Brain pericyte (primary cell): ENCODE measurements at regions not wholly inside any gene's neighbourhood (a gene's known extent, or its start where the extent isn't known, plus 50 kb on each side); places are given as distances from the start of the nearest gene placed in this dataset.

Experiments used
- DNase-seq: peaks from one replicate; pipeline ENCODE4 v3.0.0-alpha.2; 2012; ENCODE audit warnings: low read depth, low spot score

DNA sequence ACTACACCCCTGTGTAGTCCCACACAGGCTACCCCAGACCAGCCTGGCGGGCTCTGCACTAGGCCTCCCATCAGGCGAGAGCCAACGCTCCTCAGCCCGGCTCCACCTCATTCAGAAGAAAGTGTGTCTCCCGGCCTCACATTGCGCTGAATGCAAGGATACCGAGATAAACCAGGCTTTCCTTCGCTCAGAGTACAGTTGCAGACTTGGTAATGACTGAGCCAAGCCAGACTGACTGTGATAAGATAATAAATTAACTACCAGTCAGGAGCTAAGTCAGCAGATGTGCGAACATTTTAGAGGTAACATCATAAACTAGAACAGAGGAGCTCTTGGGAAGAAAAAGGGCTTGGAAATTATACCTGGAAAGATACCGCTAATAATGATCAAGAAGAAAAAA is 397.6 kb downstream of the TRIML1 start:
- no peak for DNase-seq

DNA sequence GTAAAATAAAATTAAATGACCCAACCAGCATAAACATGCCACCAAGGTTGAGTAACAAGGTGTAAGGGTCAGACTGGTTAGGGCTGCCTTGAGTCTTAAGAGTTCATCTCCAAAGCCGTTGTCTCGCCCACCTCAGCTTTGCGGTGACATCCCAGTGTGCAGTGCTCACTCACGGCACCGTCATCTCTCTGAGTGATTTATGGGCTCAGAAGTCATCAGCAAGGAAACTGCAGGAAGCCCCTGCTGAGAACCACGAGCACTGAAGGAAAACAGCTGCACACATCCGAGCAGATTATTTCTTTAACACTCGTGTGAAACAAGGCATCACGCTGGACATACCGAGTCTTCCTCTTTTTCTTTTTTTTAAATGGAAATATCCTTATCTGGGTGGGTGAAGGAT is 411.1 kb downstream of the TRIML1 start:
- peak; percentile 5 for DNase-seq

DNA sequence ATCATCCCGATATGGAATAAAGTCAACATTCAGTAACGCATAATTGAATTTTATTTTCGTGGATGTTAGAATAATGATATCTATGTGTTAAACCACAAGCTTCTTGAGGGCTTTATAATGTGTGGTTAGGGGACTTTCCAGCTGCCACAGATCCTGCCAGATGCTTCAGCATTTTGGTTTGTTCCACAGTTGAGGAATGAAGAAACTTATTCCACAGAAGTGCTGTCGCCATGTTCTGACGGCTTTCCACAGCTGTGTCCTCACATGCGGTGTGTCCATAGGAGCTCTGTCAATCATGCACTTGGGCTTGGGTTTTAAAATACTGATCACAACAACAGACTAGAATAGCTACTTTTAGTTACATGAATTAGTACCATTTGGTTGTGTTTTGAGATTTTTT is 411.9 kb downstream of the TRIML1 start:
- no peak for DNase-seq

DNA sequence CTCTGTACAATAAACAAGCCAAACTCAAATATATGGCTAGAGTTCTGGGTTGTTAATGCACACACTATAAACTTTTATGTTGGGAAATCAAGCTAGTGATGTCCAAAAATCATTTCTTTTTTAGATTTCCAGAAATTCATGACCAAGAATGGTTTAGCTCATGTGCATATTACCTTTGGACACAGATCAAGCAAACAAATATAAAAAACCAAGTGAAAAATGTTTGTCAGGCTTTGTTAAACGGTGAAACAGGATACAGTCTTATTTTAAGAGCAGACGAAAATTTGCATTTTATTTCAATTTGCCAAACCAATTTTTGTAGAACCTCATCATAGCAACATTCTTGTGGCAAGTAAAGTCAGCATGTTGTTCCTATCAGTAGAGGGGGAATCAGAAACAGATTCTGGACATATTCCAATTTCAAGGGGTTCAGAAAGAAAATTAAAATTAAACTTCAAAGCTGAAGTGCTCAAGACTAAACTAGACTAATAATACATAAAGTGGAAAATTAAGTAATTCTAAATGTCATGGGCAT is 413.6 kb downstream of the TRIML1 start:
- no peak for DNase-seq

DNA sequence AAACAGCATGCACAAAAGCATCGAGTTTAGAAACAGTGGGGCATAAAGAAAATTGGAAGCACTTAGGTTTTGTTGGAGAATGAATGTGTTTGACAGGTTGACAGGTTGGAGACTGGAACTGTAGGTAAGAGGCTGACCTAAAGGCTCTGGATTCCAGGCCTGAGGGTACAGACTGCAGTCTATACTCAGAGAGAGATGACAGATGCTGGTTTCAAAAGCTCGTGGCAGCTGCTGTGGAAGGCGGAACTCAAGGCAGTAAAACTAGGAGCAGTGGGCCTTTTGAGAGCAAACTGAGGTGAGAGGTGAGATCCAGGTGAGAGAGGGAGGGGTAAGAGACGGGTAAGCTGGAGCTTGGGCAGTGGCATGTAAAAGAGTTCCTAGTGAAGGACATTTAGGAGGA is 415.2 kb downstream of the TRIML1 start:
- DNase-seq, result no peak

DNA sequence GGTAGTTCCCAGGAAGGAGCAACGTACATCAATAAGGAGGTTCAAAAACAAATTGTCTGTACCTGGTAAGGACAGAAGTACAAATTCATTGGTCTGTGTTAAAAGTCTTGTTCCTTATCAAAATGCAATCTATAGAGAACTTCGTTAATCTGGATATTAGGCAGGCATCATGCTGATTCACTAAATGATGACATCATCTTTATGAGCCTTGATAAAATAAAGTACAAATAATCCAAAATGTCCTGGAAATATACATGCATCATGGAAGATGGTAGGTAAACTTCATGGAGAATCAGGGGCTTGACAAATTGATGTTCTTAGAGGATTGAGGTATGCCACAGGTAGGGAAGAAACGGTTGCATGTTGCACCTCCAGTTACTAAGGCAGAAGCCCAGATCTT is 433.9 kb downstream of the TRIML1 start:
- DNase-seq, result no peak

DNA sequence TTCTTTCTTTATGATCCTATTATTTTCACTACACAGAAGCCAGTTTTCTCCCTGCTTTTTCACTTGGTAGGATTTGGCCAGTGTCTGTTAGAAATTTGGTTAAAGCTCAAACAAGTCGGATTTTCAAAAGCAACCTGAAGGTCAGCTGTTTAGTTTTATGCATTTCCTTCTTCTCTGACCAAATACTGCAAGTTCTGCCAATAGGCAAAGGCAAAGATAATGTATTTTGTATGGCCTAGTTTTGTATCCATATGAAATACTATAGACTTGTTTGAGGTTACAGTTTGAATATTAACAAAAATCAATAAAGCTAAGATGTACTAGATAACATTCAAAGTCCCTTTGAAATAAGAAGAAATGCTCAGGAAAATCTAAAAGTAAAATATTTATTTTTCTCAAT is 439.4 kb downstream of the TRIML1 start:
- no peak for DNase-seq

DNA sequence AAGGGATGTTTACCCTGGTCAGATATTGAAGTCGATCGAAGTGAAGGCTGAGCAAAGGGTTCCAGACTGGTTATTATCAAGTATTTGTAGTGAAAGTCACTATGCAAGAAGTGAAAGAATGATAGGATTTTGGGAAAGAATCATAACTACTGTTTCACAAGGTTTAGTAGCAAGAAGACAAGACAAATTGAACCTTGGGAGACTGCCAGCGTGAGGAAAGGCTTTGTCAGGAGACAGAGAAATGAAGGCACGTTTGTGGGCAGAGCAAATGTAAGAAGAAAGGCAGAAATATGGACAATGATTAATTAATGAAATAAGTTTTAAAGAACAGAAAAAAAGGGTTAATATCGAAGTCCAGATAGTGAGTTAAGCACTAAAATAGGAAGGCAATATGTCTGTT is 456.8 kb downstream of the TRIML1 start:
- no peak for DNase-seq

DNA sequence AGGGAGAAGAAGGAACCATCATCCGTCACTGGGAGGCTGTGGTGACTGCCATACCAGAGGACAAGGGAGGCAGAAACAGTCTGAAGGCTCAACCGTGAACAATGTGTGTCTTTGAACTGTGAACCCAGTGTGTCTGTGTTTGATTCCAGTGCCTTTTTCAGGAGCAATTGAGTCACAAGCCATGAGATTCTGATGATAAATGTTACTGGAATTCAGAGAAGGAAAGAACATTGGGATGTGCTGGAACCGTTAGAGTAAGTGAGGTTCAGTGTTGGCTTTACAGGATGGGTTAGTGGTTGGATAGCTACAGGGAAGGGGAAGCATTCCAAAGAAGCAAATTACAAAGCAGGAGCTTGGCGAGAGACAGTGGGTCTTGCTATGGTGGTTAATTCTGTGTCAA is 464.4 kb downstream of the TRIML1 start:
- DNase-seq, result no peak

DNA sequence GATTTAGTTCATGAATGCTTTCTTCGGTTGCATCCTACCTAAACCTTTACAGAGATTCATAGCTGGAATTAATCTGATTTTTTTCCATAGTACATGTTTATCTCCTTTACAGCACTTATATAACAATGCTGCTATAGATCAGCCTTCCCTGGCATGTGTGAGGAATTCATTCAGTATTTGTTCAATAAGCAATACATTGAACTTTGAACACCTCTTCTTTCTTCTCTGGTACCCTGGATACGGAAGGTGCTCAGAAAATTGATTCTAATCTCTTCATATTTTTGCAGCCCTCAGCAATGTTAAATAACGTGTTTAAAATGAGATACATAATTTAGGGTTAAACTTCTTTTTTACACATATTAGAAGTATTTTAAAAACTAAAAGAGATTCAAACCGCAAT is 467.4 kb downstream of the TRIML1 start:
- DNase-seq, result no peak

DNA sequence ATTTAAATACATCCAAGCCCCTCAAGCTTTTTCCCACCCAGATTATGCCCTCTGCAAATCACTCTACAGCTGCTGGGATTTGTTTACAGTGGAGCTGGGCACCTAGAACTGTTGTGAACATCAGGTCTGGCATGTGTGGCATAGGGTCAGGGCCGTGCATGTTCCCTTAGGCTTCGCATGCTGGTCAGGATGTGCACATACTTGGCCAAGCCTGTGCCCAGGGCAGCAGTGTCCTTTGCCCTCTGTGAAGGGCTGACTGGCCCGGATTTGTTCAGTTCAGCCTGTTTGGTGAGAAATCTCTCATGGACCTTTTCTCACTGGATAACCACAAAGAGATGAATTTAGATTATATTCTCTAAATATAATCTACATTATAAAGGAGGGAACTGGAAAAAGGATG is 471.9 kb downstream of the TRIML1 start:
- DNase-seq, result no peak

DNA sequence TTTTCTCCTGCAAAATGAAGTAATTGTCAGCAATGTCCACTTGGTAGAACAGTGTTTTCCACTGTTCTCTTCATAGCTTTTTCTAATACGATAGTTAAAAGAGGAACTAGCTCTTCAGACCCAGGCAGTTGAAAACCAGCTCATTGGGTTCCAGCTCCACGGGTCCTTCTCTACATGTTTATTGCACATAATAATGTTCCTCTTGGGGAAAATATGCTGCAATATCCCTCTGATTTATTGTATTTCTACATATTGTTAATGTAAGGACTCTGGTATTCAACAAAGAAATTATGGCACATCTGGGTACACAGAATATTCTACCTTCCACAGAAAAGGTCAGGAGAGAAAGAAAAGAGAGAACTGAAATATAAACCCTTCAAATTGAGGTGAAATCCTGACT is 473.4 kb downstream of the TRIML1 start:
- DNase-seq, result no peak

DNA sequence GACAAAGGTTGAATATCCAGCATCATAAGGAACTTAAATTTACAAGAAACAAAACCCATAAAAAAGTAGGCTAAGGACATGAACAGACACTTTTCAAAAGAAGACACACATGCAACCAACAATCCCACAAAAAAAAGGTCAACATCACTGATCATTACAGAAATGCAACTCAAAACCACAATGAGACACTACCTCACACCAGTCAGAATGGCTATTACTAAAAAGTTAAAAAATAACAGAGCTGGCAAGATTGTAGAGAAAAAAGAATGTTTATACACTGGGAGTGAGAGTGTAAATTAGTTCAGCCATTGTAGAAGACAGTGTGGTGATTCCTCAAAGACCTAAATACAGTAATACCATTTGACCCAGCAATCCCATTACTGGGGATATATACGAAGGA is 474.7 kb downstream of the TRIML1 start:
- no peak for DNase-seq

DNA sequence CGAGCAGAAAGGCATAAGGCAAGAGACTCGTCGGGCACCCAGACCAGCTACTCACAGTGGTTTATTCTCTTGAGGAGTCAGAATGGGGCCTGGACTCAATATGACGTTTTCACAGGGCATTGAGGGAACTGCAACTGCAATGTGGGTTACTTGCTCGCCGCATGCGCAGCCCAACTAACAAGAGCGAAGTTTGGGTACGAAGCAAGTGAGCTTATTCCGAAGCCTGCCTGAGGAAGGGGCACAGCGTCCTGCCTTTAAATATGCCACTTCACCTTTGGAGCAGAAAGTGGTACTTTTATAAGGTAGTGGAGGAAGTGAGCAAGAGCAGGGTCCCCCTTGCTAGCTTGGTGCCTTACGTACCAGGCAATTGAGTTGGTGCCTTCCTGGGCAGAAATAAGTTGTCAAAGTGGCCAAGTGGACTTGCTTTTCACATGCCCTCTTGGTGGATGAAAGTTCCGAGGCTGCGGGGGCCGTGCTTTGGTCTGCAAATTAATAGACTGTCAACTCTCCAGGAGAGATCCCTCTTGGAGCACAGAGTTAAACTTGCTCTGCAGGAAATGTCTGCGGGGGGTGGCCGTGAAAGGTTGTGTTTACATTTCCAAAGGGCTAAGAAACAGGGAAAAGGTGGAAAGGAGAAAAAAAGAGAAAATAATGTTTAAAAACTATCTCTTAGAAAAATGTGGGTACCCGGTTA is 480.4 kb downstream of the TRIML1 start:
- no peak for DNase-seq

DNA sequence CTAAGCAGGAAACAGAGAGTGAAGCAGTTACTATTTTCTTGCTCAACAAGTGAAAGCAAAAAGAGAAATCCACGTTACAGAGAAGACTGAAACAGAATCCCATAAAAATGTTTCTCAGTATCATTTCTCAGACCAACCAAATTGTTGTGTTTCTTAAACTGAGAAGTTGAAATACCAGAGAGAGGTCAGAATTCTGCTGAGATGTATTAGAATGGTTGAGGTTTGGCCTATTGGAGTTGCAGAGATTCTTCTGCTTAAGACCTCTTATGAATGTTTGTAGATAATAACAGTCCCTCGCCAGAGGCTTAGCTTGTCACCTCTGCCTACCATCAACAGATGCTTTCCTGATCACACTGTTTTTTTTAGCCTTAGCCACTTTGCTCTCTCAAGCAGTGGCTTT is 481.4 kb downstream of the TRIML1 start:
- DNase-seq, result no peak

DNA sequence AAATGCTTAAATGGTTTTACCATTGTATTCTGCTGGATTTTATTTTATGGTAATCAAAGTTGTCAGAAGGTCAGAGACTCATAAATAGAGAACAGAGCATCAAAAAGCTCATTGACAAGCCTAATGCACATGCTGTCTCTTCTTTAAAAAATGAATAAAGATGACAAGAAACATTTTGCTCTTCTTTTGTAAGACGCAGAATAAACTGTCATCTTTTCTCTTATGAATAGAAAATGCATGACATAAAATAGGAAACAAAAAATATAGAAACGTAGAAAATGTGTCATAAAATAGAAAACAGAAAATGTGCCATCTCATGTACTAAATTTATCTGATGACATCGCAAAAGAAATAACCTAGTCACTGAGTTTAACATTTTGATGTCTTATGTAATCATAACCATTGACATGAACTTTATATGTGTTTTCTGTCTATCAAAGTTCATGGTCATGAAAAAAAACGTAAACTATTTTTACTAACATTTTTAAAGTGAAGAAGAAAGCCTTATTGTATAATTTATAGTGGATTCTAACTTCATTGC is 484.1 kb downstream of the TRIML1 start:
- DNase-seq, result no peak

DNA sequence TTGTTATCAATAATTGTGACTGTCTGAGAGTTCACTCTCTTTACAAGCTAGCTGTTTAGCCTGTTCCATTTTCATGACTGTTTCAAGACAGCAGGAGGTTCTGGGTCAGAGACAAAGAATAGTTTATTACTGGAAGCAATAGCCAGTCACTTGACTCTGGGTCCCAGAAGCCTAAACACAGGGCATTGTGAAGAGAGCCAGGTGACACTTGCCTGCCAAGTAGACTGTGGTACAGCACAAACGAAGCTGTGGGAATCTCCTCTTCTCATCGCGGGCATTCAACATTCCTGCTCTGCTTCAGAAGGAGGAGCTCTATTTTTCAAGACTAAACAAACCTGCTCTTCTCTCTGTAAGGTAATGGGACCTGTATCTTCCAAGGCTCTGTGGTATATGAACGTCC is 485.1 kb downstream of the TRIML1 start:
- no peak for DNase-seq

DNA sequence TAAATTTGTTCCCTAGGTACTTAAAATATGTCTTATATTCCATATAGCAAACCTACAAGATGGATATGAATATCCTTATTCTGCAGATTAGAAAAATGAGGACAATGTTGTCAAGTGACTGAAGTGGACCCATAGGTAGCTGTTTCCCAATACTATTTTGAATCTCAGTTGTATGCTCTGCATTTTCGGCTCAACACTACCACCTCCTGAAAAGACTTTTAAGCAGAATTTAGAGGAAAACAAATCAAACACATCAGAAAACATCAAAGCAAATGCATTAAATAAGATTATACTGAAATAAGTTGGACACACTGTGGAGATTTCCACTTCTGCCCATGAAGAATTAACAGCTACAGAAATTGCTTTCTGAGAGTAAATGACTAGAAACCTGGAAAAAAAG is 488.7 kb downstream of the TRIML1 start:
- DNase-seq, result no peak

DNA sequence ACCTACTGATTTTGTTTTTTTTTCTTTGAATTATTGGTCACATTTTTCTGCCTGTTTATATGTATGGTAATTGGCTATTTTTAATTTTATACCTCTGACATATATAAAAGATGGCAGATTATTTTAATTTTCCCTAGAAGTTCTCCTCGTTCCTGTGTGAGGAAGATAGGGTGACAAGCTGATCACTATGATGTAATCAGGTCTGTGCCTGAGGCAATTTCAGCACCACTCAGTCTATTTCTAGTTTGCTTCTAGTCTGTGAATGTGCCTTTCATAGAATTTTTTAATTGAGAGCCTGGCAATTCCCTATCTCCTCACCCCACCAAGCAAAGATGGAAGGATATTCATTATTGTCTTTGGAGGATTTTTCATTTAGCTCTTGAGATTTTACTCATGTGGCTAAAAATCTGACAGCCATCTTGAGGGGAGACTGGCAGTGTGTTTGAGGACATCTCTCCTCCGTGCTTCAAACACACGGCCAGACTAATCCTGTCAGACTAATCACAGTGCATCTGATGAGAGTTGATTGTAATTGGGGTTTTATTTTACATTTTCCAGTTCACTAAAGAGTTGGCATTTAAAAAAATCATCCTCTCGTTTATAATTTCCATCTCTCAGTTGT is 500.3 kb downstream of the TRIML1 start:
- no peak for DNase-seq

DNA sequence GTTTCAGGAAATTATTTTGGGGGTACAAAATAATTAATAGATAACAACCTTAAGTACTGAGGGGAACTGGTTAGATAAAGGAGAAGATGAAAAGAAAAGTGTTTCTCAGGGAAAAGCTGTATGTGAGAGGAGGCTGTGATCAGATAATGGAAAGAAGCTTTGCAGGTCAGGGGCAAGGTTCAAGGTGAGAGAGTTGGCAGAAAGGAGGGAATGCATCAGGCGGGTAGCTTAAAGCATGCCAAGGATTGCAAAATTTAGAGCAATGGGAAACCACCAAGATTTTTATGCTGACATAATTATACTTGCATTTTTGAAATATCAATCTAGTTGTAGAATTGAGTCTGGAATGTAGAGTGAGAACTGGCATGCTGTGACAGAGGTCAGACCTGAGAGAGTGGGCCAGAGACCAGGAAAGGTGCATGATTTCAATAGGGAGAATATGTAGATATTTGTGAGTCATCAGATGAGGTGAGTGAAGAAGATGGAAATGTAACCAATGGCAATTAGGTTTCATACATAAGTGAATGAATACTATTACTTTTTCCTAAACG is 508.7 kb downstream of the TRIML1 start:
- DNase-seq, result no peak

DNA sequence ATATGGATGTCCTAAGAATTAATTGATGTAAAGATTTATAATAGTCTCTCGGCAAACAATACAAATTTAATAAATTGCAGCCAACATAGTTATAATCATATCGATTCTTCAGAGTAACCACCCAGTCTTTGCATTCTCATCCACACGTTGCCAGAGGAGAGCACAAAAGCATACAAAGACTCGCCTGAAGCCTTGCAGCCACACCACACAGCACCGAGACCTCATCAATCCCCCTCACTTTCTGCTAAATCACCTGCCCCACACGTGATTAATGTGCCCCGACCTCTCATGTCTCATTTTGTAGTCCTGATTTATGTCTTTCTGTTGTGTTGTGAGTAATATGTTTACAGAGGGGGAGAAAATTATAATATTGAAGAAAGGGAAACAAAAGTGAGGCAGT is 510.4 kb downstream of the TRIML1 start:
- no peak for DNase-seq

DNA sequence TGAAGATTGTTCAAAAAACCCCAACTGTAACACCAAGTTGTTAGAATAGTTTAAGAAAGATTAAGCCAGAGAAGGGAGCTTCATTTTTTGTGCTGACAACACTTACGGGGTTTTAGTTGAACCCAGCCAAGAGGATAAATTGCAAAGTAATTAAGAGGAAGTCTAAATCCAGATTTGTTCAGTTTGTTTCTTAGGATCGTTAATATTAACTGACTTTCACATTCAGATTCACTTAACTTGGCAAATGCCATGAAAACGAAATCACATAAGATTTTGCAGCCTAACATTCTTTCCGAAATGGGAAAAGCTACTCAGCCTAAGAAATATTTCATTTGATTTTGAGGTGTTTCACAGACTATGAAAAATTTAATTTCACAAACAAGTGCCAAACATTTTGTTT is 511.3 kb downstream of the TRIML1 start:
- DNase-seq, result no peak

DNA sequence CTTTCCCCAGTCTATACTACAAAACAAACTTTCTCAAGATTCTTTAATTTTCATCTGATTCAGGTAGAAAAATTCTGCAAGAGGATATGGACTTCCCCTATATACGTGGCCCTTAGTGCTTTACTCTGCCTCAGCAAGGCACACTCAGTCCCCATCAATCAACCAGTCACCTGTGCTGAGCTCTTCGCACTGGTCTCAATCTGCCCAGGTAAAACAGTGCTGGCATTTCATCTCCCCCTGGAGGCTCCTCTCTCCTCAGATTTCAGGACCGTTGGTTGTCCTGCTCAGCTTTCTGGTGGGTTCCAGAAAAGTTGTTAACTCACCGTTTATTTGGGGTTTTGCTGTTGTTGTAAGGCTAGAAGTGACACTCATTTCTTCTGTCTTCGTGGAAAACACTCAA is 518.1 kb downstream of the TRIML1 start:
- no peak for DNase-seq
